GM12875 (cell line): ENCODE measurements at regions not wholly inside any gene's neighbourhood (a gene's known extent, or its start where the extent isn't known, plus 50 kb on each side); places are given as distances from the start of the nearest gene placed in this dataset.

Experiments
- H3K4me3 ChIP-seq: one replicate; pipeline ENCODE4 v1.5.1; 2011; ENCODE audit warnings: low read depth, low read length, control low read depth
- CTCF ChIP-seq: IDR thresholded peaks from 2 replicates; pipeline ENCODE4 v1.5.1; 2011; ENCODE audit warnings: low read depth, mild to moderate bottlenecking, control low read depth, inconsistent platforms, low read length, moderate library complexity, borderline replicate concordance; ENCODE audit not compliant: insufficient read depth

GRCh38 chr1:209094384-209094783 lies 489.1 kb upstream of the CAMK1G start:
- TF ChIP-seq CTCF = peak; percentile 17; the same call in 1 of the 2 replicates

GRCh38 chr1:209095627-209096595 lies 487.6 kb upstream of the CAMK1G start:
- TF ChIP-seq CTCF = no peak
- H3K4me3 ChIP-seq = no peak overlapping the region

More at GRCh38 chr1:209094384-209094783, 489.1 kb upstream of the CAMK1G start:
- H3K4me3 ChIP-seq = no peak overlapping the region

GRCh38 chr1:209100460-209100859 lies 483.1 kb upstream of the CAMK1G start:
- H3K4me3 ChIP-seq = no peak overlapping the region
- TF ChIP-seq CTCF = no peak

- TF ChIP-seq CTCF = no peak
Measured at GRCh38 chr1:209101106-209101505, 482.4 kb upstream of the CAMK1G start.

GRCh38 chr1:209102120-209102519 lies 481.4 kb upstream of the CAMK1G start:
- H3K4me3 ChIP-seq = no peak overlapping the region
- TF ChIP-seq CTCF = no peak

More at GRCh38 chr1:209101106-209101505, 482.4 kb upstream of the CAMK1G start:
- no peak overlapping the region for H3K4me3 ChIP-seq

- H3K4me3 ChIP-seq = no peak overlapping the region
- TF ChIP-seq CTCF = no peak
Measured at GRCh38 chr1:209102531-209102930, 481.0 kb upstream of the CAMK1G start.

- TF ChIP-seq CTCF = no peak
- H3K4me3 ChIP-seq = no peak overlapping the region
Measured at GRCh38 chr1:209103092-209103491, 480.4 kb upstream of the CAMK1G start.
